Activated naive CD4-positive, alpha-beta T cell treated with anti-CD3 and anti-CD28 coated beads for 36 hours (primary cell): ENCODE measurements at regions not wholly inside any gene's neighbourhood (a gene's known extent, or its start where the extent isn't known, plus 50 kb on each side); places are given as distances from the start of the nearest gene placed in this dataset.

ENCODE experiments used
- CTCF ChIA-PET: fragments of 350-600 bp; sonication (Branson Sonifier 250); formaldehyde crosslinking; loops from one replicate; lab custom pipeline; 2021; ENCODE audit warnings: antibody characterized with exemption; lab: Charles Lee
- DNase-seq: peaks from one replicate; pipeline ENCODE4 v3.0.0-alpha.2; 2020
- H3K27ac Mint-ChIP-seq: one replicate; pipeline ENCODE4 v1.8.0; 2021; ENCODE audit warnings: mild to moderate bottlenecking, mixed read lengths
- H3K27me3 Mint-ChIP-seq: one replicate; pipeline ENCODE4 v1.8.0; 2021; ENCODE audit warnings: low read depth, mixed read lengths
- H3K36me3 Mint-ChIP-seq: one replicate; pipeline ENCODE4 v1.8.0; 2021; ENCODE audit warnings: low read depth, mixed read lengths
- H3K4me1 Mint-ChIP-seq: one replicate; pipeline ENCODE4 v1.8.0; 2021; ENCODE audit warnings: low read depth, mixed read lengths
- H3K4me3 Mint-ChIP-seq: one replicate; pipeline ENCODE4 v1.8.0; 2021; ENCODE audit warnings: mild to moderate bottlenecking, moderate library complexity, mixed read lengths
- H3K9me3 Mint-ChIP-seq: one replicate; pipeline ENCODE4 v1.8.0; 2021; ENCODE audit warnings: mixed read lengths
- intact Hi-C: fragments of 100-400 bp; cut with micrococcal nuclease; formaldehyde crosslinking; loops from one replicate; pipeline ENCODE4 v1.15.1; 2023

- H3K36me3 Mint-ChIP-seq, result no peaks in the 10 kb centered on the region
- intact Hi-C loops, result no loop called here
Observed at GRCh38 chr3:110743202-110743601, 328.4 kb upstream of the NECTIN3 start.

DNA sequence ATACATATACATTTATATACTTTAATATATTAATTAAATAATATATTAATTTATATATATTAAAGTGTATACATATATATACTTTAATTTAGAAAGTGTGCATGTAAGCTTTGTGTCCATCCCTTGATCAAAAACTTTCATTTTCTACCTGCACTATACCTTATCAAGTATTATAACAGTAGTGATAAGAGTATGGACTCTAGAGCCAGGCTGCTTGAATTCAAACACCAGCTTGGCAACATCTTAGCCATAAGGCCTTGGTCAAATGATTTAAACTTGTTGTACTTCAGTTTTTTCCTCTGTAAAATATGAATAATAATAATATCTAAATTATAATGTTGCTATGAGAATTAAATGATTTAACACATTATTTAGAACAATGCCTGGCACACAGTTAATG is 327.6 kb upstream of the NECTIN3 start:
- CTCF ChIA-PET, result no interaction called here

More at GRCh38 chr3:110743202-110743601, 328.4 kb upstream of the NECTIN3 start:
- DNase-seq, result no peak
- Mint-ChIP-seq H3K4me1 (no peaks in the 10 kb centered on the region), H3K27ac (no peak overlapping the region), H3K27me3 (peaks cover 5% of the 10 kb centered on the region), H3K4me3 (no peak overlapping the region), H3K9me3 (no peaks in the 10 kb centered on the region)
- CTCF ChIA-PET, result interaction anchor here (0.9 kb wide), 1 partner anchor 95 kb away, joined by 3 read pairs; no protein-coding TSS in a partner anchor

DNA sequence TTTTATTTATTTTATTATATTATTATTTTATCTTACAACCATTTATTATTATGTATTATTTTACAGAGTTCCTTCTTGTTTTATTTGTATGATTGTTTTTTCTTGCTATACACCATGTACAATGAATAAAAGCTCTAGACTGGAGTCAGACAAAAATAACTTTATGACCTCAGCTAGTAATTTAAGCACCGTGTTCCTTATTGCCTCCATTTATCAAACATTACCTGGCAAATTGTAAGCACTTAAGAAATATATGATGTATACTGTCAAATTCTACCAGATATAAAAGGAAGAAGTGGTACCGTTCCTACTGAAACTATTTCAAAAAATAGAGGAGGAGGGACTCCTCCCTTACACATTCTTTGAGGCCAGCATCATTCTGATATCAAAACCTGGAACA is 326.9 kb upstream of the NECTIN3 start:
- peaks cover 5% of the 10 kb centered on the region for H3K27me3 Mint-ChIP-seq
- intact Hi-C loops, result no loop called here
- DNase-seq, result no peak
- no peaks in the 10 kb centered on the region for H3K4me1 Mint-ChIP-seq
- CTCF ChIA-PET, result no interaction called here
- no peaks in the 10 kb centered on the region for H3K36me3 Mint-ChIP-seq
- no peak overlapping the region for H3K4me3 Mint-ChIP-seq
- H3K27ac Mint-ChIP-seq, result no peak overlapping the region
- no peaks in the 10 kb centered on the region for H3K9me3 Mint-ChIP-seq

More for the DNA sequence above, 327.6 kb upstream of the NECTIN3 start:
- Mint-ChIP-seq H3K9me3 (no peaks in the 10 kb centered on the region), H3K4me1 (no peaks in the 10 kb centered on the region), H3K27ac (no peak overlapping the region), H3K27me3 (peaks cover 5% of the 10 kb centered on the region), H3K36me3 (no peaks in the 10 kb centered on the region), H3K4me3 (no peak overlapping the region)
- DNase-seq, result no peak
- intact Hi-C loops, result no loop called here

- Mint-ChIP-seq H3K36me3 (no peaks in the 10 kb centered on the region), H3K9me3 (no peaks in the 10 kb centered on the region), H3K27me3 (peaks cover 4% of the 10 kb centered on the region), H3K27ac (no peak overlapping the region), H3K4me3 (no peak overlapping the region), H3K4me1 (no peaks in the 10 kb centered on the region)
- no peak for DNase-seq
- intact Hi-C loops, result no loop called here
- CTCF ChIA-PET, result no interaction called here
Observed at GRCh38 chr3:110749006-110749405, 322.6 kb upstream of the NECTIN3 start.

- intact Hi-C loops, result no loop called here
- Mint-ChIP-seq H3K27me3 (peaks cover 4% of the 10 kb centered on the region), H3K4me3 (no peak overlapping the region), H3K4me1 (no peaks in the 10 kb centered on the region), H3K9me3 (no peaks in the 10 kb centered on the region), H3K36me3 (no peaks in the 10 kb centered on the region), H3K27ac (no peak overlapping the region)
- CTCF ChIA-PET, result no interaction called here
- DNase-seq, result no peak
Observed at GRCh38 chr3:110750201-110750600, 321.4 kb upstream of the NECTIN3 start.

GRCh38 chr3:110752307-110752706 is 319.3 kb upstream of the NECTIN3 start:
- CTCF ChIA-PET, result no interaction called here
- Mint-ChIP-seq H3K4me1 (no peaks in the 10 kb centered on the region), H3K27me3 (peaks cover under 1% of the 10 kb centered on the region), H3K4me3 (no peak overlapping the region), H3K9me3 (no peaks in the 10 kb centered on the region), H3K27ac (no peak overlapping the region), H3K36me3 (no peaks in the 10 kb centered on the region)
- intact Hi-C loops, result no loop called here
- no peak for DNase-seq

- Mint-ChIP-seq H3K4me1 (no peaks in the 10 kb centered on the region), H3K36me3 (no peaks in the 10 kb centered on the region), H3K9me3 (no peaks in the 10 kb centered on the region), H3K27ac (no peak overlapping the region), H3K4me3 (no peak overlapping the region), H3K27me3 (no peaks in the 10 kb centered on the region)
- no peak for DNase-seq
- CTCF ChIA-PET, result no interaction called here
- intact Hi-C loops, result no loop called here
Observed at GRCh38 chr3:110753516-110753915, 318.1 kb upstream of the NECTIN3 start.

GRCh38 chr3:110754212-110754916 is 317.3 kb upstream of the NECTIN3 start:
- Mint-ChIP-seq H3K27me3 (no peaks in the 10 kb centered on the region), H3K4me1 (no peaks in the 10 kb centered on the region), H3K4me3 (no peak overlapping the region), H3K9me3 (no peaks in the 10 kb centered on the region), H3K36me3 (no peaks in the 10 kb centered on the region), H3K27ac (no peak overlapping the region)
- CTCF ChIA-PET, result no interaction called here
- intact Hi-C loops, result no loop called here
- no peak for DNase-seq

DNA sequence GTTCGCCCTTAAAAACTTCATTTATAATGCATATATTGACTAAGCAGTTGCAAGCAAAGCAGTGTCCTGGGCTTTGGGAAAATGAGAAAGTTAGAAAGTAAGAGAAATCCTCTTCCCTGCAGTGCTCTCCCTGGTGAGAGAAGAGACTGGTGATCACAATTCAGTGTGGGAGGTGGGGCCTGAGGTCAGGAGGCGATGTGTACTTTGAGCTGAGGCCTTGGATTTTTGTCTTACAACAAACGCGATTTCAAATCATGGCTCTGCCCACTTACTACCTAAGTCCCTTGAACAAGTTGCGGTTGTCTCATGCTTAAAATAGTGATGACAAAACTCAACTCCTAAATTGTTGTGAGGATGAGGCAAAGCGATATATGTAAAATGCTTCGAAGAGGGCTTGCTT is 316.3 kb upstream of the NECTIN3 start:
- Mint-ChIP-seq H3K27me3 (no peaks in the 10 kb centered on the region), H3K9me3 (no peaks in the 10 kb centered on the region), H3K36me3 (no peaks in the 10 kb centered on the region), H3K27ac (no peak overlapping the region), H3K4me1 (no peaks in the 10 kb centered on the region), H3K4me3 (no peak overlapping the region)
- DNase-seq, result no peak
- CTCF ChIA-PET, result no interaction called here
- intact Hi-C loops, result no loop called here

- no peak for DNase-seq
- no peak overlapping the region for H3K4me3 Mint-ChIP-seq
- no peaks in the 10 kb centered on the region for H3K4me1 Mint-ChIP-seq
- no peaks in the 10 kb centered on the region for H3K9me3 Mint-ChIP-seq
- CTCF ChIA-PET, result no interaction called here
- no peaks in the 10 kb centered on the region for H3K36me3 Mint-ChIP-seq
- no peak overlapping the region for H3K27ac Mint-ChIP-seq
- no peaks in the 10 kb centered on the region for H3K27me3 Mint-ChIP-seq
- intact Hi-C loops, result no loop called here
Observed at GRCh38 chr3:110756705-110757104, 314.9 kb upstream of the NECTIN3 start.

DNA sequence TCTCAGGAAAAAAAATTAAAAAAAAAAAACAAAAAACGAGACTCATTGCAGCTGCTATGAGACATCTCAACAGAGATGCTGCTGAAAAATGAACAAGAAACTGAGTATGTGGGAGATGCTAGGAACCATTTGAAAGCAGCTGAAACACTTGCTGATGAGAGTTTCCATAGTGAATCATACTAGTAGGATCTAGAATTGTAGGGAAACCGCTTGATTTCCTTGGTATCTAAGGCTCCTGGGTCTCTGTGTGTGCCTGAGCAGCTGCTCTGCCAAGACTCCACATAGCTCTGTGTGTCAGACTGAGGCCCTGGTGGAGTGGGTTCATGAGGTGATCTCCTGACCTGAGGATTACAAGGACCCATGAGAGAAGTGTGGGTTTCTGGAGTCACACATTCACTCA is 313.4 kb upstream of the NECTIN3 start:
- CTCF ChIA-PET, result interaction anchor here (0.6 kb wide), 2 partner anchors 58 to 667 kb away, joined by 3 to 6 read pairs; no protein-coding TSS in a partner anchor
- intact Hi-C loops, result no loop called here
- no peak overlapping the region for H3K27ac Mint-ChIP-seq
- no peaks in the 10 kb centered on the region for H3K36me3 Mint-ChIP-seq
- no peaks in the 10 kb centered on the region for H3K27me3 Mint-ChIP-seq
- no peaks in the 10 kb centered on the region for H3K4me1 Mint-ChIP-seq
- no peak overlapping the region for H3K4me3 Mint-ChIP-seq
- DNase-seq, result no peak
- H3K9me3 Mint-ChIP-seq, result no peaks in the 10 kb centered on the region

DNA sequence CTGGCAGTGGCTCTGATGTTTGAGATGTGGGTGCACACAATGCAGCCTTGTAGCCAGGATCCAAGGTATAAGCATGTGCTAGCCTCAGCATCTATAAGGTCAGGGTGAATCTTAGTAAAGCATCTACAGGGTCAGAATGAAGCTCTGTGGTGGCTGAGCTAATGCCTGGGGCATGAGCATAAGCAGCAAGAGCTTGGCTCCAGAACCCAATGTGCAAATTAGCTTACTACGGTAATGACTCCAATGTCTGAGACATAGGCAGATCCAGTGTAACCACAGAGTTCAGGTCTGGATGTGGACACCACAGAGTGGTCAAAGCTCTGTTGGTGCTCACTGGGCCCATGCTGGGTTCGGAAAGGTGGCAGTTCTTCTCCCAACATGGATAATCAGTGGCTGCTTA is 304.5 kb upstream of the NECTIN3 start:
- no peaks in the 10 kb centered on the region for H3K27me3 Mint-ChIP-seq
- DNase-seq, result no peak
- H3K9me3 Mint-ChIP-seq, result peaks cover 4% of the 10 kb centered on the region
- H3K27ac Mint-ChIP-seq, result no peak overlapping the region
- intact Hi-C loops, result no loop called here
- CTCF ChIA-PET, result no interaction called here
- no peaks in the 10 kb centered on the region for H3K4me1 Mint-ChIP-seq
- no peak overlapping the region for H3K4me3 Mint-ChIP-seq
- no peaks in the 10 kb centered on the region for H3K36me3 Mint-ChIP-seq

DNA sequence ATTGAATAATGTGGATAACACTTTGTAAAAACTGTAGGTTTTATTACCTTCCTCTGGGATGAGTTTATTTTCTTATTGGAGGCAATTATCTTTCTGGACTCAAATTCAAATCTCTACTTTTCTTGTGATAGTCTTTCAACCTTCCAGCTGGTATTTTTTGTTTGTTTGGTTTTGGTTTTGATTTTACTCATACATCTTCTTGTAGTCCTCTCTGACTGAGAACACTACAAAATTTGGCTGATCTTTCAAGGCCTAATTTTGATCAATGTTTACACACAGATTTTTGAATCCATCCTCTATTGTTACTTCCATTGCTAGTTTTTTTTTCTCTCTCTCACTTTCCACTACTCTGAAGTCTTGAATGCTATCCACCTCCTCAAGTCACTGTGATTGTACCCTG is 303.8 kb upstream of the NECTIN3 start:
- H3K9me3 Mint-ChIP-seq, result peaks cover 4% of the 10 kb centered on the region
- no peak for DNase-seq
- H3K27ac Mint-ChIP-seq, result no peak overlapping the region
- no peaks in the 10 kb centered on the region for H3K4me1 Mint-ChIP-seq
- intact Hi-C loops, result no loop called here
- CTCF ChIA-PET, result interaction anchor here (0.7 kb wide), 1 partner anchor 296 kb away, joined by 3 read pairs; no protein-coding TSS in a partner anchor
- no peaks in the 10 kb centered on the region for H3K36me3 Mint-ChIP-seq
- H3K4me3 Mint-ChIP-seq, result no peak overlapping the region
- H3K27me3 Mint-ChIP-seq, result no peaks in the 10 kb centered on the region
